ENCODE measurements at regions not wholly inside any gene's neighbourhood (a gene's known extent, or its start where the extent isn't known, plus 50 kb on each side); places are given as distances from the start of the nearest gene placed in this dataset.
"Not testable (repeated sequence)": the region's sequence is repeated elsewhere in the genome, so short reads cannot be mapped to it uniquely, and the experiment has no call there.

DNA sequence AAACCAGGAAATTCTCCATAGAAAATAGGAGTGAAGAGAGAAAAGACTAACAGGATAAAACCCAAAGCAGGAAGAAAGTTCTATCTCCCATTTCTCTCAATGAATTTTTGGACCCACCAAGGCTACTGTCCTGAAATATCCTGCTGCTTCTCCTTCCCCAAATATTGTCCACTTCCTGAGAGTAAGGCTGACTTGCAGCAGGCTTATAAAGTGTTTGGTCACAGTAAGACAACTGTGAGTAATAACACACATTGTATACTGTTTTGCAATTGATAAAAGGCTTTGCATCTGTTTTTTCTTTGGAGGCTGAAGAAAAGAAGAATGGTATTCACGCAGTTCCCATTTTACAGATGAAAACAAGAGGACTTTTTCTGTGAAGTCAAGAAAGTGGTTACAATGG lies 52.8 kb downstream of the FOXD4L6 start:
- not testable (repeated sequence) for DNase-seq (ENCODE audit: low read depth in 4 of 4, low spot score in 3 of 4)

DNA sequence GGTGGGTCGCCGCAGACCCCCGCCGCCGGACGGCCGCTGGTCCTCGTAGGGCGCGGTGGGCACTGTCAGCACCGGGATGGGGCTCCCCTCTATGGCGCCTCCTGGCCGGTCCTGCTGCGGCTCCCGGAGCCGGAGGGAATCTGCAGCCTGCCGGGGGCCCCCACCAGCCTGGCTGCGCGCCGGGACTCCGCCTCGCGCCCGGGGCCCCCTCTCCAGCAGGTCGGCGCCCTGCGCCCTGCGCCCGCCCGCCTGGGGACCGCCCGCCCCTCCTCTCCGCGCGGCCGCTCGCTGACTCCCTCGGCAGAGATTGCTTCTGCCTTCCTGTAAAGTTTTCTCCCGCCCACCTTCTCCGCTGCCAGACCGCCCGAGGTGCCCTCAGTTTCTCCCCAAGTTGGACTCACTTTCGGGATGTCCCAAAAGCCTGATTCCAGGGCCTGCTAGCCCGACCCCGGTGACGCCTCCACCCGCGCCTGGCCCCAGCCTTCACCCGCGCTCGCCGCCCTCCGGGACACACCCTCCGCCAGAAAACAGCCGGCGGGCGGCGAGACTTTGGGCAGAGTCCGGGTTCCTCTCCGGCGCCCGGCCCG lies 54.0 kb downstream of the FOXD4L6 start:
- DNase-seq (ENCODE audit: low read depth in 4 of 4, low spot score in 3 of 4), result not testable (repeated sequence)

DNA sequence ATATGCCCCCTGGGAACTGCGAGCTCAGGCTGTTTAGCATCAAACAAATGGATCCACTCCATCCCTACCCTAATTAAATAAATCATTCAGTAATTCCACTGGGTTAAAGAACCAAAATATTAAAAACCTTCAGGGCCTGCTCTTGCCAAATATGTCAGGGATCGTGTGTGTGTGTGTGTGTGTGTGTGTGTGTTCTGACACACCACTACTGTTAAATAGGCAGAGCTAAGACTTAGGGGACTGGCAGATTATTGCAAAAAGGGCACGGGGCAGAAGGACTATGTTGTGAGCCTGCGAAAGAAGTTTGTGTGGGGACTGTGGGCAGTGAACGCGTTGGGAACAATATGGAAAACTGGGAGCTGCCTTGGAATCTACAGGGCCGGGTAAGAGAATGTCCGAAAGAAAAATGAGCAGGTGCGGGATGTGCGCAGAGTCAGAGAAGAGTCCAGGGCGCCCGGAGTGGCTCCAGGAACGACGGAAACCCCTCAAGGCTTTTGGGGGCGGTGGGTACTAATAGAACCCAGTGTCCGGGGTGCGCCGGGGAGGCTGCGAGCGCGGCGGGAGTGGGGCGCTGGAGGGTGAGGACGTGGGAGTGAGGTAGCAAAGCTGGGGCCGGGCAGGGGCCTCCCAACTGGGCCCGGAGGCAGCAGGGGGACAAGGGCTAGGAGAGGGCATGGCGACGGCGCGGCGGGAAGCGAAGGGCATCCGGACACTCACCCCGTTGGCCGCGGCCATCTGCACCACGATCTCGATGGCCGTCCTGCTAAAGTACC lies 54.8 kb downstream of the FOXD4L6 start:
- not testable (repeated sequence) for DNase-seq (ENCODE audit: low read depth in 4 of 4, low spot score in 3 of 4)

DNA sequence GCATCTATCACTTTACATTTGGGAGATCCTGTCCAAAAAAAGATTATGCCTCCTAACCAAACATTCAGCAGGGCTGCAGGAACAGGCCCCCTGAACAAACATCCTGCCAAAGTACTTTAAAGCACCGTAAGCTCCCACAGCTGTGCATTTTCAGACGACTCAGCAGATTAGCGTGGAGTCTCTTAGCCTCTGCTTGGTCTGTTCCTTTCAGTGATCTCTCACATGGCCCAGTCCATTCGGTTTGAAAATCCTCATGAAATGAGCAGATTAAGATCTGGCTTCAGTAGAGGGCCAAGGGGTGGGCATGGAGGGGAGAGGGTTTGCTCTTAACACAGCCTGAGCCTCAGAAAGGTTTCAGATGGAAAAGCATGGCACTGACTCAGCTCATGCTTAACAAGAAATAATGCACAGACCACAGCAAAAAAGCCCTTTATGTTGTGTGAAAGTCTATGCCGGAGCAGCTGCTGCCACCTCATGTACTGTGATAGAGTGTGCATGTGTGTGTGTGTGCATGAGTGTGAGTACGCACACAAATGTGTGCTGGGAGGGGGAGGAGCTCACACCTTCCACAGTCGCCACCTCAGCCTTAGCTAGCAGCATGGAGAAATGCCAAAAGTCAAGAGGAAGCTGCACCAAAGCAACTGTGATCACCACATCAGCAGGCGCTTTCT lies 64.2 kb downstream of the FOXD4L6 start:
- not testable (repeated sequence) for DNase-seq (ENCODE audit: low read depth in 4 of 4, low spot score in 3 of 4)

DNA sequence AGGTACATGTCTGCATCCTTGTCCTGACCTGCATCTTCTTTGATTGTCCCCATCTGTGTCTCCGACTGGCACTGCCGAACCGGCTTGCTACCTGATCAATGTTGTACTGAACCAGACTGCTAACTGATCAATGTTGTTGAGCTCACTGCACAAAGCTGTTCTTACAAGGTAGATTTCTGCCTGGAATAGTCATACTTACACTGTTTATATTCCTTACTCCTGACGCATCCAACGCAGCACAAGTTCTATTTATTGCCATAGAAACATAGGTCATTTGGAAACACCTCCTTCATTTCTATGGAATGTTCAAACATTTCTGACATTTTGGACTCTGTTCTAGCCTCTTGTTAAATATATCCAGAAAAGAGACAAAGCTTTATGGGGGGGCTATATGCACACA lies 65.2 kb downstream of the FOXD4L6 start:
- not testable (repeated sequence) for DNase-seq (ENCODE audit: low read depth in 4 of 4, low spot score in 3 of 4)

DNA sequence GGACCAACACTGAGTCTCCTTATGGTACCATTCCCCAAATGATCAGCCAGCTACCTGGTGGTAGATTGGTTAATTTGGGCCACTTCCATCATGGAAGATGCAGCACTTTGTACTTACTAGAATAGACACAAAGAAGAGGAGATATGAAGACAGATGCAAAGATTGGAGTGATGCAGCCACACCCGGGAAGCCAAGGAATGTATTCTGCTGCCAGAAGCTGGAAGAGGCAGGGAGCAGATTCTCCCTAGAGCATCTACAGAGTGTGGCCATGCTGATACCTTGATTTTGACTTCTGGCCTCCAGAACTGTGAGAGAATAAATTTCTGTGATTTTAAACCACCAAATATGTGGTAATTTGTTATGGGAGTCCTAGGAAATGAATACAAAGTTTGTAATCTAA lies 68.9 kb downstream of the FOXD4L6 start:
- DNase-seq (ENCODE audit: low read depth in 4 of 4, low spot score in 3 of 4), result not testable (repeated sequence)

DNA sequence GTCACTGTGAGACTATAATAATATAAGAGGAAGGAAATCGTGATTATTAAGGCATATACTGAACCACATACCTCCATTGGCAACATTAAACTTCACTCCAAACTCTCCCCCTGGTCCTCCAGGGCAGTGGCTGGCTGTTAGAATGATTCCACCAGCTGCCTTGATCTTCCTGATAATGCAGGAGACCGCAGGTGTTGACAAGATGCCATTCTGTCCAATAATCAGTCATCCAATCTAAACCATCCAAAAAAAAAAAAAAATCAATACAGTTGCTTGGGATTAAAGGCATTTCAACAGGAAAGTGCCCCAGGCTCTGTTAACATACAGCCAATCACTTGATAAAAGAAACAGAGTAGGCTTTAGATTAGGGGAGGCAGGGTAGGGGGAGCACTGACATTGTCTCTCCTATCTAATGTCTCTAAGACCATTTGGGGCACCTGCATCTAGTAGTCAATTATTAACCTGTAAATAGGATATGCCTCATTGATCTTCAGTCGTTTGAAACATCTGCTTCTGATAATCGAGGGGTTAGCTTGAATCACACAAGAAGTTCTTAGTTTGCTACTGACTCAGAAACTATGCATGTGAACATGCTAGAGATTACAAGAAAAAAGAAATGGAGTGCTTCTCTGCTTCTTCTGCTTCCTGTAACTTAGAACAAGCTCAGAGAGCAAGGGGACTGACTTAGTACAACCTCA lies 74.7 kb downstream of the FOXD4L6 start:
- DNase-seq (ENCODE audit: low read depth in 4 of 4, low spot score in 3 of 4), result not testable (repeated sequence)

DNA sequence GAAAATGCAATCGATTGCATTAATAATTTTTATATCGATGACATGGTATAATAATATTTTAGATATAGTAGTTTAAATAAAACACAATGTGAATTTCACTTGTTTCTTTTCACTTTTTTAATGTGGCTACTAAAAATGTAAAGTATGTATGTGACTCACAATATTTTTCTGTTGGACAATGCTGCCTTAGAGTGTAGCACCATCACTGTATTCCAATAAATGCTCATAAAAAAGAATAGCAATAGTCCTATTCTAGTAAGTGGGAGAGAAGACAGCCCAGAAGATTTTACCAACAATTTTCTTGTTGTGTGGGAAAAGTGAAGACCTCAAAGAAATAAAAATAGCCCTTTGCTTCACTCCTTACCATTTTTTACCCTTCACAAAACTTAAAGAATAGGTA lies 79.8 kb downstream of the FOXD4L6 start:
- not testable (repeated sequence) for DNase-seq (ENCODE audit: low read depth in 4 of 4, low spot score in 3 of 4)

DNA sequence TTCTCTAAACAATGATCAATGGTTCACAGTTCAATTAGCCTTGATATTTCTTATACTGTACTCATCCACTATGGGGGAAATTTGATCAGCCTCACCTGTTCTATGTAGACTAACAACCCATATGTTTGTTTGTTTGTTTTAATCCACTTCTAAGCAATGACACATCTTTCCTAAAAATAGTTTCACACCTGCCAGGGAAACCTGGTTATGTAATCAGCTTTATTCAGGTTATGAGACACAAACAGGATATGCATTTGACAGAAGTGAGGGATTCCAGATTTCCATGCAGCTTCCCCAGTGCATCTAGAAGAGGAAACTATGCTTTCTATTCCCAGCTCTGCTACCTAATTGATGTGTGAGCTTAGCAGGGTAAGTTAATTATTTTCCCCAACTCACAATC lies 80.7 kb downstream of the FOXD4L6 start:
- DNase-seq (ENCODE audit: low read depth in 4 of 4, low spot score in 3 of 4), result not testable (repeated sequence)

DNA sequence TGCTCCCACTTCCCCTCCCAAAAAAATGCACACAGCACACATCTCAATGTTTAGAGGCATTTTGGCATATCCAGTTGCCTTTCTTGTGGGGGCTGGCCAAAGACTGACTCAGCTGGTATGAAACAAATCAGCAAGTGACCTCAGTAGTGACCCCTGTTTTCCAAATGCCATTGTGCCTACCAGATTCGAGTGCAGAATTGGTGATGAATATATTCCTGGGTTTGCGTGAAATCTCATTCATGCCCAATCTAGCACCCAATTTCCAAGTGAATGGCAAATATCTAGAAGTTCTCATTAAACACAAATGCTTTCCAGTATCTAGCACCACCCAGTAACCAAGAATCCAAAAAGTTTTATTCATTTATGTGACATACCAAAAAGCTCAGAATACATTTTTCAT lies 83.6 kb downstream of the FOXD4L6 start:
- DNase-seq (ENCODE audit: low read depth in 4 of 4, low spot score in 3 of 4), result not testable (repeated sequence)

DNA sequence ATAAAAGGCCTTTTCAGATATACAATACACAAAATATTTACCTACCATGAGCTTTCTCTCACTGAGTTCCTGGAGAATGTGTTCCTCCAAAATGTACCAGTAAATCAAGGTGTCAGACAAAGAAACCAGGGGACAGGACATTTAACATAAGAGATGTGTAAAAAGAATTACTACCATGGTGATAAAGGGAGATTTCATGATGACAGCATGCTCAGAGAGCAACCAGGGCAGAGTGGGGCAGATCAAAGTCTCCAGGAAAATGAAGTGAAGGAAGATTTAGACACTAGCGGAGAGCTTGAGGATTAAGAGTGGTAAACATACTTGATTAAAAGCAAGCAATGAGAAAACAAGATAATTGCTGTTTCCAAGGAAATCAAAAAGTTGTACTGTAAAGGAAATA lies 85.0 kb downstream of the FOXD4L6 start:
- DNase-seq (ENCODE audit: low read depth in 4 of 4, low spot score in 3 of 4), result not testable (repeated sequence)

DNA sequence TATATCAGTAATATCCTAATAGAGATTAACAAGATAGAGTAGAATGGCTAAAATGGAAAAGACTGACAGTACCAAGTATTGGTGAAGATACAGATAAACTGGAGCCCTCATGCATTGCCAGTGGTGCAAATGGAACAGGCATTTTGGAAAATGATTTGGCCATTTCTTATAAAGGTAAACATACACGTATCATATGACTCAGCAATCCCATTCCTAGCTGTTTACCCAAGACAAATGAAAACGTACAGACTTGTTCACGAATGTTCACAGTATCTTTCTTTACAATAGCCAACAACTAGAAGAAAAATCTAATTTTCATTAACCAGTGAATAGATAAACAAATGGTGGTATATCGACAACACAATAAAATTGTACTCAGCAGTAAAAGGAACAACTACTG lies 86.4 kb downstream of the FOXD4L6 start:
- DNase-seq (ENCODE audit: low read depth in 4 of 4, low spot score in 3 of 4), result not testable (repeated sequence)

DNA sequence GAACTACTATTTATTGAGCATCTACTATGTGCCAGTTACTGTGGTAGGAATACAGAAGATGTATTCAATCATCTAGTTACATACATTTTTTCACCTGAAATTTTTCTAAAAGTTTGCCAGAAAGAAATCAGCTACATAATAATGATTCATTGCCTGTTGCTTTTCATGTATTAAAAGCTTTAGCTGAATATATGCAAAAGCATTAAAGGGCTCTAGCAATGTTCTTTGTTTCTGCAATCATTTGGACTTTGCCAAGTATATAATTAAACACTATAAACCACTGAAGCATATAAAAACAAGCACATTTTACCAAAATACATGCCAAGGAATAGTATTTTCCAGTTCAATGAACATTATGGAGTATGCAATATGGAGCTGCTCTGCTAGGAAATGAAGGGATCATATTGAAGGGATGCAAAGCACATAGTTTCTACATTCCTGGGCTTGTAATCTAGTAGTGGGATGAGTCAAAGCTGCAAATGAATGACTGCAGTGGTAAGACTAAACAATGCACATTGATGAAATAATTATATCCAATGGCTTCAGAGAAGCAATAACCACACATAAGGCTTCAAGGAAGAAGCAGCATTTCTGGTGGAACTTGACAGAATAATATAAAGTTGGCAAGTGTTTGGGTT lies 87.7 kb downstream of the FOXD4L6 start:
- peak in 1 of 4 donors; percentile 6 for DNase-seq (ENCODE audit: low read depth in 4 of 4, low spot score in 3 of 4)

DNA sequence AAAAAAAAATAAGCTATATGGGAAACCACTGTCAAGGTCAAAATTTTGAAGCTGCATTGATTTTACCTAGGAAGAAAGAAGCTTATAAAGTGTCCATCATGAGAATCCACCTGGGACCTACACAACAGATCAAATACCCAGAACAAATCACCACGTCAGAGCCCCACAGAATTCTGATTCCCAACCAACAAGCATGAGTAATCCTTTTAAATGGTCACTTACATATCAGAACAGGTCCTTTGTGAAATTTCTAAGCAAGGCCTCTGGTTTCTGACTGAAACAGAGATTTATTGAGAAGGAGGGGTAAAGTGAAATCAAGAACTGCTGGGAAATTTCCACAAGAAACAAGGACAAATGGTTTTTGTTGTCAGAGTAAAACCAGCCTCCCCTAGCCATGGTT lies 93.2 kb downstream of the FOXD4L6 start:
- not testable (repeated sequence) for DNase-seq (ENCODE audit: low read depth in 4 of 4, low spot score in 3 of 4)

DNA sequence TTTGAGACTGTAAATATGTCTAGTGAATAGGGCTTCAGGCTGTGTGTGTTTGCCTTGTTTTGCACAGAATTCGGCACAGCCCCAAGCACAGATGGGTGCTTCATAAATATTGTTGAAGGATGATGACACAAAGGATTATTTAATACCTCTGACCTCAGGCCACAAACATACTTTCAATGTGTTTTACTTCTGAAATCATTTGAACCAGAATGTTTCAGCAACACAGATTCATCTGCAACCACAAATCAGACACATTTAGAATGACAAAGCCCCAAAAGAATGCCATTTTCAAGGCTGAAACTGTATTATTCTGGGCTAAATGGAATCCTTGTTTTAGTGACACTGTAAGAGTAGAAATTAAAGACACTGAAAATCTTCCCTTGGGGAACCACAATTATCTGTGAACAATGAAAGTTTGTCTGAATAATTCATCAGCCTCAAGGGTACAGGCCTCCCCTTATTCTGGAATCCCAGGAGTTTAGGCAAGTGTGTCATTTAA lies 93.7 kb downstream of the FOXD4L6 start:
- not testable (repeated sequence) for DNase-seq (ENCODE audit: low read depth in 4 of 4, low spot score in 3 of 4)

DNA sequence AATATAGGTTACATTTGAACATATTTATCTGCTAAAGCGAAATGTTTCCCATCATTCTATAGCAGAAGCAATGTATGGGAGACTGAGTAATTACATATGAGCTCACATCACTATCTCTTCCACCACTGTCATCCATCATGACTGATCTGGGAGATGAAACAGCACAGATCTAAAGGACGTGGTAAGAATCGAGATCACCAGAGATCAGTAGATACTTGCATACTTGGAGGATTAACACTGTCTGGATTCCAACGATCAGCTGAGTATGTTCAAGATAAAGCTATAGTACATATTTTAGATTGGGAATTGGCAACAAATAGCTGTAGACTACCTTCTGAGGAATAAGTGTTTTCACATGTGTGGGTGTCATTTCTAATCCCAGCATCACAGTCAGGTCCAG lies 94.6 kb downstream of the FOXD4L6 start:
- DNase-seq (ENCODE audit: low read depth in 4 of 4, low spot score in 3 of 4), result not testable (repeated sequence)

DNA sequence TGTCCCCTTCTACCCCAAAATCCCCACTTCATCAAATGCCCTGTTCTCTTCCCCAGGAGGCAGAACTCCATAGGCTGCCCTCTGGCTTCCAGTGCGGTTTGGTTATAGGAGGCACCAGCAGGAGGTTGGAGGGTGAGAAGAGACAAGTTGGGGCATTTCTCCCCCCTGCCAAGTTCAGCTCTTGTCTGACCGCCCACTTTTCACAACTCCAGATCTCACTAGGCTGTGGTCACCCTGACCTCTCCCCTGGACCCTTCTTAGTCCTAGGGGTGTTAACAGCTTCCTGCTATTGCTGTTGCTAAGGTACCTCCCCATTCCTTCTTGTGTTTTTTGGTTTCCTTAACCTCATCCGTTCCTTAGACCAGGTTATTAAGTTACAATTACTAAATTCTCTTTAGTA lies 95.1 kb downstream of the FOXD4L6 start:
- DNase-seq (ENCODE audit: low read depth in 4 of 4, low spot score in 3 of 4), result not testable (repeated sequence)

DNA sequence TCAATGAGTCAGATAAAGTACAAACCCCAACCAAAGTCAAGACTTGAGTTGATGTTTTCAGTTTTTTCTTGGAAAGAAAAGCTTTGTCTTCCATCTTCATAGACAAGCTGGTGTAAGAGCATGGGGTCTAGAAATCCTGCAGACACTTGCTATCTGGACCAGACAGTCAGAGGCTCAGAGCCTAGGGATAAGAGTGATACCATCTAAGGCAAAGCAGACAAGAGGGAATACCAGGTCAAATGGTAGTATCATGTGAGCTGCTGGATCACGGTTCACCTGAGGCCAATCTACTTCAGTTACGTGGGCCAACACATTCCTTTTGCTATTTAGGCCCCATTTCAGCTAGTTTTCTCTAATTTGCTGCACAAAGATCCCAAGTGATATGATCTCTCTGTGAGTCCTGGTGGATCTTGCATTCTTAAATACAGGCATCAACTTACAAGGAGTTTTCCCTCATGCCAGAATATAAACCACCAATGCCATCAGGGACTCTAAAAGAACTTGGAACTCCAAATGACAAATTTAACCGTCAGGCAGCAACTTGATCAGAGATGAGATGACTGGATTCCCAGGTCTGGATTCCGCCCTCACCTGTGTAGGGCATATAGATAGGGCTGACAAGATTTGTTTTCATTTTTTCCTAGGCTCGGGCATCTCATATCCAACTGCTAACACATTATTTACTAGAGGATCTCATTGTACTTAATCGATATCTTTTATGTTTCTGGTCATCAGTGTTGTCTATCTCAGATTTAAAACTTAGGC lies 101.4 kb downstream of the FOXD4L6 start:
- DNase-seq (ENCODE audit: low read depth in 4 of 4, low spot score in 3 of 4), result not testable (repeated sequence)

DNA sequence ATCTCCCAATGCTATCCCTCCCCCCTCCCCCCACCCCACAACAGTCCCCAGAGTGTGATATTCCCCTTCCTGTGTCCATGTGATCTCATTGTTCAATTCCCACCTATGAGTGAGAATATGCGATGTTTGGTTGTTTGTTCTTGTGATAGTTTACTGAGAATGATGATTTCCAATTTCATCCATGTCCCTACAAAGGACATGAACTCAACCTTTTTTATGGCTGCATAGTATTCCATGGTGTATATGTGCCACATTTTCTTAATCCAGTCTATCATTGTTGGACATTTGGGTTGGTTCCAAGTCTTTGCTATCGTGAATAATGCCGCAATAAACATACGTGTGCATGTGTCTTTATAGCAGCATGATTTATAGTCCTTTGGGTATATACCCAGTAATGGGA lies 106.1 kb downstream of the FOXD4L6 start:
- not testable (repeated sequence) for DNase-seq (ENCODE audit: low read depth in 4 of 4, low spot score in 3 of 4)

All from right renal pelvis (tissue), 4 donors.